ENCODE measurements at regions not wholly inside any gene's neighbourhood (a gene's known extent, or its start where the extent isn't known, plus 50 kb on each side); places are given as distances from the start of the nearest gene placed in this dataset.
"Not testable (repeated sequence)": the region's sequence is repeated elsewhere in the genome, so short reads cannot be mapped to it uniquely, and the experiment has no call there.

GRCh38 chr15:100771746-100772145 is 107.9 kb upstream of the ALDH1A3 start:
- H3K36me3 ChIP-seq: no peaks in the 10 kb centered on the region
- FAIRE-seq: no peak
- H3K27me3 ChIP-seq: no peaks in the 10 kb centered on the region
- no peak overlapping the region for H3K27ac ChIP-seq
- WGBS, 2 donors: 59 to 68% methylated on average over 4 of the region's 4 CpGs
- peak in 3 of 4 donors; percentile 58 to 68 (median 59) for ATAC-seq
- TF ChIP-seq CTCF (IDR thresholded peaks at IDR 0.05): no peak
- H3K4me1 ChIP-seq: no peaks in the 10 kb centered on the region
- intact Hi-C loops (cut with DNase I): no loop called here
- H3K4me3 ChIP-seq: no peak overlapping the region
- DNase-seq: peak in 1 of 6 donors; percentile 8
- H3K9me3 ChIP-seq: no peaks in the 10 kb centered on the region

- no peak for TF ChIP-seq CTCF (IDR thresholded peaks at IDR 0.05)
- H3K4me1 ChIP-seq: no peaks in the 10 kb centered on the region
- no peaks in the 10 kb centered on the region for H3K36me3 ChIP-seq
- intact Hi-C loops (cut with DNase I): no loop called here
- H3K27me3 ChIP-seq: no peaks in the 10 kb centered on the region
- no peaks in the 10 kb centered on the region for H3K9me3 ChIP-seq
- H3K27ac ChIP-seq: no peak overlapping the region
- no peak overlapping the region for H3K4me3 ChIP-seq
- no peak for FAIRE-seq
- no peak for ATAC-seq
- WGBS, 2 donors: 87 to 94% methylated on average over 6 of the region's 6 CpGs
- no peak for DNase-seq
These were observed 107.2 kb upstream of the ALDH1A3 start for GRCh38 chr15:100772478-100772877.

DNA sequence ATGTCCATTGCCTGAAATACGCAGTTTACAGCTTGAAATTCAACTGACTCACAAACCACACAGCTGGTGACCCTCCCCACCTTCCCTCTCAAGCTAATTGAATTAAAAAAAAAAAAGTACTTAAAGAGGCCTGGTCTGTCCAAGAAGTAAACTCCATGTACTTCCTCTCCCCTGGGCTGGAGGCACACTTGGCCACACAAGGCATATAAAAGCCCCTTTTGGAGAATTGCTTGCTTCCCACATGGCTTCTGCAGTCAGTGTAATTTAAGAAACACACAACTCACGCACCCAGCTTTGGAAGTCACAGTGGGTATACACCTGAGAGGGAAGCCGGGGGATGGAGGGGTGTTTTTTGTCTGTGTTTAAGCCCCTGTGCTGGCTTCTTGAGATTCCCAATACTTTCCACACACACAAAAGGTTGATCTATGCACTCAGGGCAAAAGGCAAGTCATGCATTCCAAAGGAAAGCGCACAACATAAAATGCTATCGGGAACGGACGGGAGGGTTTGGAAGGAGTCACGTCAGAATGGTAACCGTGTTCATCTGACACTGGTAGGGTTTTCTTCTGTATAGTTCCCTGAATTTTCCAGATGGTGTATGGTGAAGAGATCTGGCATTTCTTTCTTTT is 106.6 kb upstream of the ALDH1A3 start:
- no peaks in the 10 kb centered on the region for H3K27me3 ChIP-seq
- ATAC-seq (no peak), FAIRE-seq (no peak), DNase-seq (no peak)
- intact Hi-C loops (cut with DNase I): no loop called here
- H3K36me3 ChIP-seq: no peaks in the 10 kb centered on the region
- H3K4me1 ChIP-seq: no peaks in the 10 kb centered on the region
- TF ChIP-seq CTCF (IDR thresholded peaks at IDR 0.05): no peak
- H3K27ac ChIP-seq: no peak overlapping the region
- no peak overlapping the region for H3K4me3 ChIP-seq
- WGBS, 2 donors: 86 to 87% methylated on average over 9 of the region's 9 CpGs
- H3K9me3 ChIP-seq: no peaks in the 10 kb centered on the region

DNA sequence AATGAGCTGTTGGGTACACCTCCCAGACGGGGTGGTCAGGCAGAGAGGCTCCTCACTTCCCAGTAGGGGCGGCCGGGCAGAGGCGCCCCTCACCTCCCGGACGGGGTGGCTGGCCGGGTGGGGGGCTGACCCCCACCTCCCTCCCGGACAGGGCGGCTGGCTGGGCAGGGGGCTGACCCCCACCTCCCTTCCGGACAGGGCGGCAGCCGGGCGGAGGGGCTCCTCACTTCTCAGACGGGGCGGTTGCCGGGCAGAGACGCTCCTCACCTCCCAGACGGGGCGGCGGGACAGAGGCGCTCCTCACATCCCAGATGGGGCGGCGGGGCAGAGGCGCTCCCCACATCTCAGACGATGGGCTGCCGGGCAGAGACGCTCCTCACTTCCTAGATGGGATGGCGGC is 105.6 kb upstream of the ALDH1A3 start:
- H3K9me3 ChIP-seq; DNase-seq; H3K4me3 ChIP-seq; H3K27me3 ChIP-seq; H3K36me3 ChIP-seq; ATAC-seq; intact Hi-C loops (cut with DNase I); H3K4me1 ChIP-seq; H3K27ac ChIP-seq; FAIRE-seq: not testable (repeated sequence)
- 92 to 95% methylated on average over 20 to 27 of the region's 28 CpGs for WGBS, 2 donors

DNA sequence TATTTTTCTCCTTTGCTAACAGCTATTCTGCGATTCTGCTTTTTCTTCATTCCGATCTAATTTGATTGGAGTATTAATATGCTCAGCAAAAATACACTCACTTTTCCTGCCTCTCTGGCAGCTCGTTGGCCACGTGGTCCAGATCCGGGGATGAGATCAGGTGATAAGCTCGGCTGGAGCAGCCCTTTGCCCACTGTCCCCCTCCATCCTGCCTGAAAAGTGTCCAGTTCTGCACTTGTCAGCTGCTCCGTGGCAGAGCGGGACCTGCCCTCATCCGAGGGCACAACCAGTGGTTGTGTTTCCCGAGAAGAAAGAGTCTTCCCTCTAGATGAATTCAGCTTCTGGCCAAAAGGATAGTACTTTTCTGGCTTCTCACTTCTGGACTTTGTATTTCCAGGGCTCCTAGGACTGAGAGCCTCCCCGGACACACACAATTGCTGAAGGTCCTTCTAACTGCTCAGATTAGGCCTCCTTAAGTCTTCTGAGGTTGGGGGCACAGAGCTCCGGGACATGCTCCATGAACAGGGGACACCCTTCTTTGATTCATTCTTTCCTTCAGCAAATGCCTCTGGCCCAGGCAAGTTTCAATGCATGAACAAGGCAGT is 103.9 kb upstream of the ALDH1A3 start:
- no peak for ATAC-seq
- intact Hi-C loops (cut with DNase I): no loop called here
- FAIRE-seq: no peak

More for the DNA sequence above, 103.9 kb upstream of the ALDH1A3 start:
- Histone ChIP-seq H3K36me3 (no peaks in the 10 kb centered on the region), H3K27me3 (no peaks in the 10 kb centered on the region), H3K9me3 (no peaks in the 10 kb centered on the region), H3K4me3 (no peak overlapping the region), H3K4me1 (no peaks in the 10 kb centered on the region), H3K27ac (no peak overlapping the region)
- no peak for TF ChIP-seq CTCF (IDR thresholded peaks at IDR 0.05)
- DNase-seq: peak in 2 of 6 donors; percentile 0 to 6
- WGBS, 2 donors: 79 to 88% methylated on average over 12 of the region's 12 CpGs

All from pancreas (tissue), 10 donors.